GM21423 (cell line): ENCODE measurements at regions not wholly inside any gene's neighbourhood (a gene's known extent, or its start where the extent isn't known, plus 50 kb on each side); places are given as distances from the start of the nearest gene placed in this dataset.

Experiments
- ATAC-seq: cut with Tn5 transposase; IDR thresholded peaks from one replicate; pipeline ENCODE4 v1.9.1; 2021; ENCODE audit warnings: mild to moderate bottlenecking, moderate library complexity; ENCODE audit not compliant: unreplicated experiment

- ATAC-seq: no peak
These were observed 81.5 kb upstream of the ZP4 start for GRCh38 chr1:237972186-237972585.

DNA sequence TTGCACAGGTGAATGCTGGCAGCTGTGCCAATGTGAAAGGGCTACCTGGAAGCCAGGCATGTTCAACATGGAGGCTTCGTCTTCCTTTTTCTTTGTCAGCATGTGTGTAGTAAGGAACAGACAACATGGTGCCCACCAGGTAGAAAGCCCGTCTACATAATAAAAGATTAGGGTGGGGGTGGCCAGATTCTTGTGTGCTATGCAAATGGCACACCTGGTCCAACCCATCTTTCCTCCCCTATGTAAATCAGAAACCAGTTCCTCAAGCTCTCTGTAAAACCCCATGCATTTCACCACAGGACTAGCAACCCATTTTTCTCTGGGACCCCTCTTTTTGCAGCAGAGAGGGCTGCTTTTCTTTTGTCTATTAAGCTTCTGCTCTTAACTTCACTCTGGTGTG lies 72.3 kb upstream of the ZP4 start:
- no peak for ATAC-seq

- ATAC-seq: no peak
These were observed 71.0 kb upstream of the ZP4 start for GRCh38 chr1:237961754-237962153.

- ATAC-seq: no peak
These were observed 69.1 kb upstream of the ZP4 start for GRCh38 chr1:237959838-237960237.

GRCh38 chr1:237953238-237953637 lies 62.5 kb upstream of the ZP4 start:
- no peak for ATAC-seq
